ENCODE measurements at regions not wholly inside any gene's neighbourhood (a gene's known extent, or its start where the extent isn't known, plus 50 kb on each side); places are given as distances from the start of the nearest gene placed in this dataset.

DNA sequence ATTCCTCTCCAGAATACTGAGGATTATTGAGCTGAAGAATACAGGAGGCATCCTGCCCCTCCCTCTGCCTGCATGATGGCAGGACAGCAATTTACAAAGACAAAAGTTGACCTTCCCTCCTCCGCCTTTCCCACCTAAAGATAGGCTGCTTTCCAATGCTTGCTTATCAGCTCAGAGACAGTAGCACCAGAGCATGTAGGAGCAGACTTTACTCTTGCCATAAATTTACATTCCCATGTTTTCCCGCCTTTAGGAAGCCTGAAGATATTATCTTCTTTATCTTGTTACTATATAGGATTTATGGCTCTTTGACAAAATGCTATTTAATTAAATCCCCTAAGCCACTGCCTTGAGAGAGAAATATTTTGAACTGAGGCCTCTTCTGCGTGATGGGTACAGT lies 135.6 kb upstream of the HNMT start:
- H3K4me2 ChIP-seq (ENCODE audit: insufficient read depth, low read length), result no peak overlapping the region
- H3K36me3 ChIP-seq (ENCODE audit: insufficient read depth, low read length), result no peaks in the 10 kb centered on the region
- no peak overlapping the region for H3K9ac ChIP-seq (ENCODE audit: low read depth, low read length)
- no peaks in the 10 kb centered on the region for H3K4me1 ChIP-seq (ENCODE audit: insufficient read depth, low read length)
- no peak overlapping the region for H2AFZ ChIP-seq (ENCODE audit: low read depth, low read length)
- H4K20me1 ChIP-seq (ENCODE audit: insufficient read depth, low read length), result no peaks in the 10 kb centered on the region
- ATAC-seq (ENCODE audit: insufficient read depth, low read depth) (no peak), DNase-seq (no peak)
- no peak for TF ChIP-seq EZH2 (IDR thresholded peaks at IDR 0.05; ENCODE audit: borderline replicate concordance, low read depth, low read length, severe bottlenecking)
- no peak for TF ChIP-seq CTCF (IDR thresholded peaks at IDR 0.05; ENCODE audit: borderline replicate concordance, extremely low read depth, low read length, poor library complexity, severe bottlenecking)
- no peak overlapping the region for H3K27ac ChIP-seq (ENCODE audit: low read length)
- no peak overlapping the region for H3K4me3 ChIP-seq (ENCODE audit: low read depth in 1 of 2, low read length in 2 of 2)
- H3K27me3 ChIP-seq (ENCODE audit: insufficient read depth, low read length, poor library complexity), result no peaks in the 10 kb centered on the region
- H3K9me3 ChIP-seq (ENCODE audit: insufficient read depth, low read length, severe bottlenecking), result no peaks in the 10 kb centered on the region
- no peaks in the 10 kb centered on the region for H3K79me2 ChIP-seq (ENCODE audit: insufficient read depth, low read length)

- Histone ChIP-seq H3K9ac (ENCODE audit: low read depth, low read length) (no peak overlapping the region), H3K4me1 (ENCODE audit: insufficient read depth, low read length) (no peaks in the 10 kb centered on the region), H2AFZ (ENCODE audit: low read depth, low read length) (no peak overlapping the region), H3K4me3 (ENCODE audit: low read depth in 1 of 2, low read length in 2 of 2) (no peak overlapping the region), H3K79me2 (ENCODE audit: insufficient read depth, low read length) (no peaks in the 10 kb centered on the region), H3K4me2 (ENCODE audit: insufficient read depth, low read length) (no peak overlapping the region), H3K27me3 (ENCODE audit: insufficient read depth, low read length, poor library complexity) (no peaks in the 10 kb centered on the region), H3K27ac (ENCODE audit: low read length) (no peak overlapping the region), H3K36me3 (ENCODE audit: insufficient read depth, low read length) (no peaks in the 10 kb centered on the region), H4K20me1 (ENCODE audit: insufficient read depth, low read length) (no peaks in the 10 kb centered on the region), H3K9me3 (ENCODE audit: insufficient read depth, low read length, severe bottlenecking) (no peaks in the 10 kb centered on the region)
- TF ChIP-seq CTCF (IDR thresholded peaks at IDR 0.05; ENCODE audit: borderline replicate concordance, extremely low read depth, low read length, poor library complexity, severe bottlenecking), result no peak
- no peak for TF ChIP-seq EZH2 (IDR thresholded peaks at IDR 0.05; ENCODE audit: borderline replicate concordance, low read depth, low read length, severe bottlenecking)
- DNase-seq (no peak), ATAC-seq (ENCODE audit: insufficient read depth, low read depth) (no peak)
These were observed 135.0 kb upstream of the HNMT start for GRCh38 chr2:137829251-137829650.

- Histone ChIP-seq H3K9me3 (ENCODE audit: insufficient read depth, low read length, severe bottlenecking) (no peaks in the 10 kb centered on the region), H4K20me1 (ENCODE audit: insufficient read depth, low read length) (no peaks in the 10 kb centered on the region), H3K4me1 (ENCODE audit: insufficient read depth, low read length) (no peaks in the 10 kb centered on the region), H3K4me2 (ENCODE audit: insufficient read depth, low read length) (no peak overlapping the region), H3K27ac (ENCODE audit: low read length) (no peak overlapping the region), H3K9ac (ENCODE audit: low read depth, low read length) (no peak overlapping the region), H3K27me3 (ENCODE audit: insufficient read depth, low read length, poor library complexity) (no peaks in the 10 kb centered on the region), H3K79me2 (ENCODE audit: insufficient read depth, low read length) (no peaks in the 10 kb centered on the region), H3K4me3 (ENCODE audit: low read depth in 1 of 2, low read length in 2 of 2) (no peak overlapping the region), H3K36me3 (ENCODE audit: insufficient read depth, low read length) (no peaks in the 10 kb centered on the region), H2AFZ (ENCODE audit: low read depth, low read length) (no peak overlapping the region)
- DNase-seq (no peak), ATAC-seq (ENCODE audit: insufficient read depth, low read depth) (no peak)
- TF ChIP-seq CTCF (IDR thresholded peaks at IDR 0.05; ENCODE audit: borderline replicate concordance, extremely low read depth, low read length, poor library complexity, severe bottlenecking) (no peak), EZH2 (IDR thresholded peaks at IDR 0.05; ENCODE audit: borderline replicate concordance, low read depth, low read length, severe bottlenecking) (no peak)
These were observed 129.4 kb upstream of the HNMT start for GRCh38 chr2:137834760-137835379.

All from DND-41 (cell line).